Fibroblast of mammary gland (primary cell): ENCODE measurements at regions not wholly inside any gene's neighbourhood (a gene's known extent, or its start where the extent isn't known, plus 50 kb on each side); places are given as distances from the start of the nearest gene placed in this dataset.

Experiments used
- DNase-seq: peaks from one replicate; pipeline ENCODE4 v3.0.0-alpha.2; 2010; ENCODE audit warnings: low read depth
- H3K4me3 ChIP-seq: 2 replicates; pipeline ENCODE4 v1.5.1; 2011; ENCODE audit warnings: low read depth, mild to moderate bottlenecking, low read length, moderate library complexity; ENCODE audit not compliant: control insufficient read depth
- TF ChIP-seq, protein P1 (sequence below): conservative IDR thresholded peaks from 2 replicates; pipeline ENCODE4 v1.5.1; 2011; ENCODE audit warnings: low read depth, low read length, inconsistent platforms; ENCODE audit not compliant: control insufficient read depth, insufficient read depth

DNA sequence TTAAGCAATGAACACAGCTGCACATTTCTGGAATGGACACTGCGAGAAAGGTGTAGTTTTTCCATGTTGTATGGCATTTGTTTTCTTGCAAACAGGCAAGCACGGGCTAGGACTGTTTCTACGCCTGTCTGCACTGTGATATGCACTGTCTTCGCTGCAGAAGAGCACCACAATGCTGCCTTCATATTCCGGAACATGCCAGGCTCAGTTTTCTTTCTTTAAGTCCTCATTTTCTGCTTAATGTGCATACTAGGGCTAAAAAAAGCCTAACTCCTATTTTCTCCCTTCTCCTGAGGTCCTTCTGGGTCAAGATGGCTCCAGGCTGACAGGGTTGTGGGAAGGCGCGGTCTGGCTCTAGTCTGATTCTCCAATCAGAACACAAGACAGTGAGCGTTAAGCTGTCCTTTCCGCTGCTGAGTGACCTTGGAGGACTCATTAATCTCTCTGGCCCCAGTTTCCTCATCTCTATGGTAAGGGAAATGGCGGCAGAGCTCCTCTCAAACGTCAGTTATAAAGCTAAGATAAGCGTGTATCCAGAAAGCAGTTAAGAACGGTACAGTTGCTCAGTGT is 379.9 kb downstream of the C6orf118 start:
- DNase-seq: no peak
- TF ChIP-seq, protein P1, sequence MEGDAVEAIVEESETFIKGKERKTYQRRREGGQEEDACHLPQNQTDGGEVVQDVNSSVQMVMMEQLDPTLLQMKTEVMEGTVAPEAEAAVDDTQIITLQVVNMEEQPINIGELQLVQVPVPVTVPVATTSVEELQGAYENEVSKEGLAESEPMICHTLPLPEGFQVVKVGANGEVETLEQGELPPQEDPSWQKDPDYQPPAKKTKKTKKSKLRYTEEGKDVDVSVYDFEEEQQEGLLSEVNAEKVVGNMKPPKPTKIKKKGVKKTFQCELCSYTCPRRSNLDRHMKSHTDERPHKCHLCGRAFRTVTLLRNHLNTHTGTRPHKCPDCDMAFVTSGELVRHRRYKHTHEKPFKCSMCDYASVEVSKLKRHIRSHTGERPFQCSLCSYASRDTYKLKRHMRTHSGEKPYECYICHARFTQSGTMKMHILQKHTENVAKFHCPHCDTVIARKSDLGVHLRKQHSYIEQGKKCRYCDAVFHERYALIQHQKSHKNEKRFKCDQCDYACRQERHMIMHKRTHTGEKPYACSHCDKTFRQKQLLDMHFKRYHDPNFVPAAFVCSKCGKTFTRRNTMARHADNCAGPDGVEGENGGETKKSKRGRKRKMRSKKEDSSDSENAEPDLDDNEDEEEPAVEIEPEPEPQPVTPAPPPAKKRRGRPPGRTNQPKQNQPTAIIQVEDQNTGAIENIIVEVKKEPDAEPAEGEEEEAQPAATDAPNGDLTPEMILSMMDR: no peak
- no peak overlapping the region for H3K4me3 ChIP-seq

DNA sequence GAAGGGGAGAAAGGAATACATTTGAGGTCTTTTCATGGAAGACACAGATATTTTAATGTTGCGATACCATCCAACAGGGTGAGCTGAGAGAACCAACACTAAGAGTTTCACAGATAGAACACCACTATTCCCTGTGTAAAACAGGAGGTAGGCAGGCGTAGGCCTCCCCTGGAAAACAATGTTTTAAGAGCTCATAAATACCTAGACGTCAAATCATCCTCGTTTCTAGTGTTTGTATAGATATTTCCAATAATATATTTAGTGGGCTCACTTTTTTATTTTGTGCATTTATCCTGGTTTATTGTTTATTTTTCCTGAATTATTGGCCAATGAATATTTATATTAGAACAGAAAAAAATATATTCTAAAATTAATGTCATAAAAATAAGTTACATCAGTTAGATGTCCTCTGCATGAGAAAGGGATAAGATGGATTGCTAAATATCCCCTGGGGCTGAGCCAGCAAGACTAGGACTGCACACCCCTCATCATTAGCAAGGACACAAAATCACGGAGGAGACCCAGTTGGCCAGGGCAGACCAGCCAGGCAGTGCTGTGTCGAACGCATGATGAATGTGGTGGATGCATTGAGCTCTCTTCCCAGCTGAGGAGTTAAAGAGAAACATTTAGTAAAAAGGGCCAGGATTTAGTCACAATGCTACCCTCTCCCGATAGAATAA is 380.5 kb downstream of the C6orf118 start:
- DNase-seq: no peak
- H3K4me3 ChIP-seq: no peak overlapping the region
- TF ChIP-seq, protein P1: no peak

DNA sequence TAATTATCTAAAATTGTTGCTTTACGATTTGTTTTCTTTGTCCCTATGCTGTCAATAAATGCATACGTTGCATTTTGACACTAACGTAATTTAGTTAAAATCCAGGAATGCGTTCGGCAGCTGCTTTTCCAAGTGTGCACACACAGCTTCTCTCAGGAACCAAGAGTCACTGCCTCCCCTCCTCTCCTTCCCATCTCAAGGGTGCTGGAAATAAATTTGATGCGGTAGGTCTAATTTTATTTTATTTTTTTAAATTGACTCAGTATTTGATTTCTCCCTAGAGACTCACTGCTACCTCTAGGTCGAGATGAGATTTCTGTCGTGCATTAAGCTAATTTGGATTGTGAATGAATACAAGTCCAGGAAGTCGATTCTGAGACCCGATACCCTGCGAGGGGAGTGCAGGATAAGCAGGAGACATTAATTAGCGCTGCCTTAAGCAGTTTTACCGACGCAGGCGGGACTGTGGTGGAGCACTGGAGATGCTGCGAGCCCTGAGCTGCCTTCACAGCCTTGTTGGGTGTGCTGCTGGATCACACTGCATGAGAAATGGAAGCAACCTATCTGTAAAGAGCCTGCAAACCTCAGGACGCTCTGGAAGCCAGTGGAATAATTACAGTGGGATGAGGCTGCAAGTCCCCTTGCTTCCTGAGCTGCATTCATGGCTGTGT is 381.2 kb downstream of the C6orf118 start:
- TF ChIP-seq, protein P1: no peak
- H3K4me3 ChIP-seq: no peak overlapping the region
- DNase-seq: no peak

DNA sequence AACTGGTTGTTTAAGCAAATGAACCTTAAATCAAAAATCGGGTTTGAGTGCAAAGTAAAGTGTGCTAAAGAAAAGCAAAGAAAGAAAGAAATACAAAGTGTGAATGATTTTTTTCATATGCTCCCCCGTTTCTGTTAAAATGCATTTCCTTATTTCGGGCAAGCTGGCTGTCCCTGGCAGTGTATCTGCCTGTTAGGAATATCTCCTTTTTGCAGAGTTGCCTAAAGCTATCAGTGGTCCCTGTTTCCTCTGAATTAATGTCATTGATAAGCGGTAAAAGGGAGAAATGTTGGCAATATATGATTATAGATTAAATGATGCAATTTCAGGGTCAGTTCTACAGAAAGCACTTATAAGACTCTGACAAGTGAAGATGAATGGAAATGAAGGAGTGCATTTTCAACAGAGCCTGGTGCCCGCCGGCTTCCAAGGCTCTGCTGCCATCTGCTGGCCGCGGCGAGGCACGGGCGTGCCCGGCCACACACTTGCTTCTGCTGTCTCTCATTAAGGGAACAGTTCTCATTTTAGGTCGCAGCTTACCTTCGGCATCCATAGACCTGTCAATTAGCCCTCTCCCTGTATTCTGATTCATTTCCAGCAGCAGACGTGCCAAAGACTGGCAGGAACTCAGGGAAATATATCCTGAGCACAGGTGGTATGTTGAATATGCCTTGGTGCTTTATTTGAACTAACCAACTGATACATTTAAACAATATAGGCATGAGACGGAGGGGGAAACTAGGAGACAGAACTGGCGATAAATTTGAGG is 381.9 kb downstream of the C6orf118 start:
- TF ChIP-seq, protein P1: peak; percentile 88
- no peak overlapping the region for H3K4me3 ChIP-seq
- peak; percentile 46 for DNase-seq

DNA sequence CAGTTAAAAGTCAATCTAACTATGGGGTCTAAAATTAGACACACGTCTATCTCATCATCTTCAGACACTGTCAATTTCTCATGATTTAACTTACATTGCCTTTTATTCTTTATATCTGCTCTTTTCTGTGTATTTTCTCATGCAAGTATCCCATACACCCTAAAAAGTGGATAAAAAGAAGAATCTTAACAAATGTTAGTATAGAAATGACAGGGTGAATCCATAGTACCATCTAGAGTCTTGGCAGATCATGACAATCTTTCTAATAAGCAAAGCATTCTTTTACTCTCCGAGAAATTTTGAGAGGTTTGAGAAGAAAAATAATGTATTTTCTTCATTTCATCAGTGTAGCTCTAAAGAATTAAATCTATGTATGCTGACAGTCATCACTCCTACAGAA is 382.7 kb downstream of the C6orf118 start:
- no peak for DNase-seq
- TF ChIP-seq, protein P1: no peak
- no peak overlapping the region for H3K4me3 ChIP-seq

DNA sequence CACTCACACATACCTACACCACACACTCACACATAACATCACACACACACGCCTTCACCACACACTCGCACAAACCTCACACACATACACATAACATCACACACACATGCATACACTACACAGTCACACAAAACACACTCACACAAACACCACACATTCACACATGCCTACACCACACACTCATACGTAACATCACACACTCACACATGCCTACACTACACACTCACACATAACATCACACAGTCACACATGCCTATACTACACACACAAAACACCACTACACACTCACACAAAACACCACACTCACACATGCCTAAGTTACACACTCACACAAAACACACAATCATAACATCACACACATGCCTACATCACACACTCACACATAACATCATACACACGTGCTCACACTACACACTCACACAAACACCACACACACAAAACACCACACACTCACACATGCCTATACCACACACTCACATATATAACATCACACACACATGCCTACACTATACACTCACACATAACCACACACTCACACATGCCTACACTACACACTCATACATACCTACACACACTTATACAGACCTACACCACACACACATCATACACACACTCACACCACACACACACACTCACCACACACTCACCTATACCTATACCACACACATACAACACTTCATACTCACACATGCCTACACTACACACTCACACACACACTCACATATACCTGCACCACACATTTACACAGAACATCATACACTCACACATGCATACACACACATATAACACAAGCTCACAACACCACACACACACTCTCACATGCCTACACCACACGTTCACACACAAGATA is 383.5 kb downstream of the C6orf118 start:
- TF ChIP-seq, protein P1: no peak
- H3K4me3 ChIP-seq: no peak overlapping the region
- DNase-seq: no peak
